GM12878 (cell line): ENCODE measurements at regions not wholly inside any gene's neighbourhood (a gene's known extent, or its start where the extent isn't known, plus 50 kb on each side); places are given as distances from the start of the nearest gene placed in this dataset.

Source experiments
- ASH2L ChIP-seq: fragments of 300-600, 200-600 bp; sonication (generic); IDR thresholded peaks from 2 replicates; pipeline ENCODE4 v1.6.1; 2017; ENCODE audit warnings: low read depth, mild to moderate bottlenecking, borderline replicate concordance
- CHD1 ChIP-seq: IDR thresholded peaks from 2 replicates; pipeline ENCODE4 v1.6.1; 2012; ENCODE audit warnings: low read depth, low read length, improper control_type of control experiment
- ETV6 ChIP-seq, 2 experiments: fragments of 450-650 bp in 1 of 2; IDR thresholded peaks in 1 of 2; conservative IDR thresholded peaks in 1 of 2; 2 replicates each; pipeline ENCODE4 v1.6.1; 2014; ENCODE audit warnings: antibody characterized with exemption in 1 of 2, borderline replicate concordance in 1 of 2, low read depth in 1 of 2, mild to moderate bottlenecking in 1 of 2, moderate library complexity in 1 of 2
- FOXM1 ChIP-seq: IDR thresholded peaks from 2 replicates; pipeline ENCODE4 v1.6.1; 2012; ENCODE audit warnings: low read depth, mild to moderate bottlenecking, inconsistent platforms, low read length, moderate library complexity
- IKZF1 ChIP-seq: fragments of 450-650 bp; conservative IDR thresholded peaks from 2 replicates; pipeline ENCODE4 v1.6.1; 2017; ENCODE audit warnings: antibody characterized with exemption, mild to moderate bottlenecking
- POLR2A ChIP-seq: IDR thresholded peaks from 2 replicates; pipeline ENCODE4 v1.6.1; 2011; ENCODE audit warnings: low read depth, mild to moderate bottlenecking, low read length
- SIN3A ChIP-seq: IDR thresholded peaks from 2 replicates; pipeline ENCODE4 v1.6.1; 2012; ENCODE audit warnings: low read depth, low read length, improper control_type of control experiment
- SMARCA5 ChIP-seq: fragments of 450-650 bp; IDR thresholded peaks from 2 replicates; pipeline ENCODE4 v1.6.1; 2017; ENCODE audit warnings: mild to moderate bottlenecking
- YY1 ChIP-seq: IDR thresholded peaks from 2 replicates; pipeline ENCODE4 v1.6.1; 2011; ENCODE audit warnings: low read depth, mild to moderate bottlenecking, low read length
- ZNF24 ChIP-seq: fragments of 450-650 bp; IDR thresholded peaks from 2 replicates; pipeline ENCODE4 v1.6.1; 2017; ENCODE audit warnings: antibody characterized with exemption, mild to moderate bottlenecking
- TF ChIP-seq, protein P1 (sequence below): fragments of 450-650 bp; IDR thresholded peaks from 2 replicates; pipeline ENCODE4 v1.6.1; 2017; ENCODE audit warnings: mild to moderate bottlenecking, low read depth, inconsistent platforms; ENCODE audit not compliant: poor library complexity, severe bottlenecking
- TF ChIP-seq, protein P2 (sequence below): IDR thresholded peaks from 2 replicates; pipeline ENCODE4 v1.6.1; 2012; ENCODE audit warnings: low read length, inconsistent platforms
- TF ChIP-seq, protein P3 (sequence below): IDR thresholded peaks from 2 replicates; pipeline ENCODE4 v1.6.1; 2012; ENCODE audit warnings: improper control_type of control experiment, low read depth, low read length; ENCODE audit not compliant: insufficient replicate concordance

DNA sequence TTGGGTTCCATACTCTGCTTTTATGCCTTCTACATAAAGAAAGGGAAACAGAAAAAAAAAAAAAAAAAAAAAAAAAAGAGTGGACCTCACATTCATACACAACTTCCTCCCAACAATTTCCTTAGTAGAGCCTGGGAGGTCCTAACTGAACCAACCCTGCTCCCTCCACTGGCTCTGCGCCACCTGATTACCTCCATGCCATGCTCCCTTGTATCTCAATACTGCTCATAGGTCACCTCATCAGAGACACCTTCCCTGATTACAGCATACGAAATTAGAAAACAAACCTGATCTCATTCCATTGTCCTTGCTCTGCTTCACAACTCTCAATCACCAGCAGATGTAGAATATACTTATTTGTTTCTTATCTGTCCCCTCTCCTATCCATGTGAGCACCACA, 134.2 kb upstream of the EYA4 start (continued):
- TF ChIP-seq, protein P1, sequence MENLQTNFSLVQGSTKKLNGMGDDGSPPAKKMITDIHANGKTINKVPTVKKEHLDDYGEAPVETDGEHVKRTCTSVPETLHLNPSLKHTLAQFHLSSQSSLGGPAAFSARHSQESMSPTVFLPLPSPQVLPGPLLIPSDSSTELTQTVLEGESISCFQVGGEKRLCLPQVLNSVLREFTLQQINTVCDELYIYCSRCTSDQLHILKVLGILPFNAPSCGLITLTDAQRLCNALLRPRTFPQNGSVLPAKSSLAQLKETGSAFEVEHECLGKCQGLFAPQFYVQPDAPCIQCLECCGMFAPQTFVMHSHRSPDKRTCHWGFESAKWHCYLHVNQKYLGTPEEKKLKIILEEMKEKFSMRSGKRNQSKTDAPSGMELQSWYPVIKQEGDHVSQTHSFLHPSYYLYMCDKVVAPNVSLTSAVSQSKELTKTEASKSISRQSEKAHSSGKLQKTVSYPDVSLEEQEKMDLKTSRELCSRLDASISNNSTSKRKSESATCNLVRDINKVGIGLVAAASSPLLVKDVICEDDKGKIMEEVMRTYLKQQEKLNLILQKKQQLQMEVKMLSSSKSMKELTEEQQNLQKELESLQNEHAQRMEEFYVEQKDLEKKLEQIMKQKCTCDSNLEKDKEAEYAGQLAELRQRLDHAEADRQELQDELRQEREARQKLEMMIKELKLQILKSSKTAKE: no peak
- TF ChIP-seq FOXM1 (no peak), IKZF1 (no peak), YY1 (no peak), SMARCA5 (no peak), ASH2L (no peak), SIN3A (no peak), CHD1 (no peak), POLR2A (no peak), ETV6 (conservative IDR thresholded peaks at IDR 0.05 in 1 of 2, IDR thresholded peaks at IDR 0.05 in 1 of 2; ENCODE audit: borderline replicate concordance in 1 of 2, low read depth in 1 of 2) (no peak), ZNF24 (no peak)
- TF ChIP-seq, protein P2, sequence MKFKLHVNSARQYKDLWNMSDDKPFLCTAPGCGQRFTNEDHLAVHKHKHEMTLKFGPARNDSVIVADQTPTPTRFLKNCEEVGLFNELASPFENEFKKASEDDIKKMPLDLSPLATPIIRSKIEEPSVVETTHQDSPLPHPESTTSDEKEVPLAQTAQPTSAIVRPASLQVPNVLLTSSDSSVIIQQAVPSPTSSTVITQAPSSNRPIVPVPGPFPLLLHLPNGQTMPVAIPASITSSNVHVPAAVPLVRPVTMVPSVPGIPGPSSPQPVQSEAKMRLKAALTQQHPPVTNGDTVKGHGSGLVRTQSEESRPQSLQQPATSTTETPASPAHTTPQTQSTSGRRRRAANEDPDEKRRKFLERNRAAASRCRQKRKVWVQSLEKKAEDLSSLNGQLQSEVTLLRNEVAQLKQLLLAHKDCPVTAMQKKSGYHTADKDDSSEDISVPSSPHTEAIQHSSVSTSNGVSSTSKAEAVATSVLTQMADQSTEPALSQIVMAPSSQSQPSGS: no peak
- TF ChIP-seq, protein P3, sequence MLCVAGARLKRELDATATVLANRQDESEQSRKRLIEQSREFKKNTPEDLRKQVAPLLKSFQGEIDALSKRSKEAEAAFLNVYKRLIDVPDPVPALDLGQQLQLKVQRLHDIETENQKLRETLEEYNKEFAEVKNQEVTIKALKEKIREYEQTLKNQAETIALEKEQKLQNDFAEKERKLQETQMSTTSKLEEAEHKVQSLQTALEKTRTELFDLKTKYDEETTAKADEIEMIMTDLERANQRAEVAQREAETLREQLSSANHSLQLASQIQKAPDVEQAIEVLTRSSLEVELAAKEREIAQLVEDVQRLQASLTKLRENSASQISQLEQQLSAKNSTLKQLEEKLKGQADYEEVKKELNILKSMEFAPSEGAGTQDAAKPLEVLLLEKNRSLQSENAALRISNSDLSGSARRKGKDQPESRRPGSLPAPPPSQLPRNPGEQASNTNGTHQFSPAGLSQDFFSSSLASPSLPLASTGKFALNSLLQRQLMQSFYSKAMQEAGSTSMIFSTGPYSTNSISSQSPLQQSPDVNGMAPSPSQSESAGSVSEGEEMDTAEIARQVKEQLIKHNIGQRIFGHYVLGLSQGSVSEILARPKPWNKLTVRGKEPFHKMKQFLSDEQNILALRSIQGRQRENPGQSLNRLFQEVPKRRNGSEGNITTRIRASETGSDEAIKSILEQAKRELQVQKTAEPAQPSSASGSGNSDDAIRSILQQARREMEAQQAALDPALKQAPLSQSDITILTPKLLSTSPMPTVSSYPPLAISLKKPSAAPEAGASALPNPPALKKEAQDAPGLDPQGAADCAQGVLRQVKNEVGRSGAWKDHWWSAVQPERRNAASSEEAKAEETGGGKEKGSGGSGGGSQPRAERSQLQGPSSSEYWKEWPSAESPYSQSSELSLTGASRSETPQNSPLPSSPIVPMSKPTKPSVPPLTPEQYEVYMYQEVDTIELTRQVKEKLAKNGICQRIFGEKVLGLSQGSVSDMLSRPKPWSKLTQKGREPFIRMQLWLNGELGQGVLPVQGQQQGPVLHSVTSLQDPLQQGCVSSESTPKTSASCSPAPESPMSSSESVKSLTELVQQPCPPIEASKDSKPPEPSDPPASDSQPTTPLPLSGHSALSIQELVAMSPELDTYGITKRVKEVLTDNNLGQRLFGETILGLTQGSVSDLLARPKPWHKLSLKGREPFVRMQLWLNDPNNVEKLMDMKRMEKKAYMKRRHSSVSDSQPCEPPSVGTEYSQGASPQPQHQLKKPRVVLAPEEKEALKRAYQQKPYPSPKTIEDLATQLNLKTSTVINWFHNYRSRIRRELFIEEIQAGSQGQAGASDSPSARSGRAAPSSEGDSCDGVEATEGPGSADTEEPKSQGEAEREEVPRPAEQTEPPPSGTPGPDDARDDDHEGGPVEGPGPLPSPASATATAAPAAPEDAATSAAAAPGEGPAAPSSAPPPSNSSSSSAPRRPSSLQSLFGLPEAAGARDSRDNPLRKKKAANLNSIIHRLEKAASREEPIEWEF: no peak
